H9 (cell line): ENCODE measurements at regions not wholly inside any gene's neighbourhood (a gene's known extent, or its start where the extent isn't known, plus 50 kb on each side); places are given as distances from the start of the nearest gene placed in this dataset.

Experiments
- DNase-seq: peaks from one replicate; pipeline ENCODE4 v3.0.0-alpha.2; 2017
- H2AFZ ChIP-seq: one replicate; pipeline ENCODE4 v1.6.1; 2013; ENCODE audit warnings: mild to moderate bottlenecking, low read length, control low read depth, moderate library complexity
- H2AK5ac ChIP-seq: 2 replicates; pipeline ENCODE4 v1.6.1; 2013; ENCODE audit warnings: low read length, control low read depth, mixed read lengths; ENCODE audit not compliant: insufficient read length
- H2BK120ac ChIP-seq: one replicate; pipeline ENCODE4 v1.6.1; 2013; ENCODE audit warnings: low read depth, mild to moderate bottlenecking, low read length, control low read depth, inconsistent platforms; ENCODE audit not compliant: poor library complexity, severe bottlenecking
- H2BK12ac ChIP-seq: 2 replicates; pipeline ENCODE4 v1.6.1; 2013; ENCODE audit warnings: low read length, control low read depth, mixed read lengths, low read depth; ENCODE audit not compliant: insufficient read length
- H2BK15ac ChIP-seq: 2 replicates; pipeline ENCODE4 v1.6.1; 2013; ENCODE audit warnings: low read depth, low read length, control low read depth
- H2BK20ac ChIP-seq: one replicate; pipeline ENCODE4 v1.6.1; 2013; ENCODE audit warnings: low read depth, mild to moderate bottlenecking, low read length, control low read depth, inconsistent platforms; ENCODE audit not compliant: poor library complexity, severe bottlenecking
- H2BK5ac ChIP-seq: 2 replicates; pipeline ENCODE4 v1.6.1; 2013; ENCODE audit warnings: low read length, control low read depth, mixed read lengths; ENCODE audit not compliant: insufficient read length
- H3K14ac ChIP-seq: 2 replicates; pipeline ENCODE4 v1.6.1; 2013; ENCODE audit warnings: low read length, control low read depth; ENCODE audit not compliant: insufficient read depth
- H3K18ac ChIP-seq: 2 replicates; pipeline ENCODE4 v1.6.1; 2013; ENCODE audit warnings: low read depth, mild to moderate bottlenecking, mixed read lengths, low read length, control low read depth; ENCODE audit not compliant: insufficient read length
- H3K23ac ChIP-seq: 2 replicates; pipeline ENCODE4 v1.6.1; 2013; ENCODE audit warnings: low read length, control low read depth, mixed read lengths, low read depth; ENCODE audit not compliant: insufficient read length
- H3K23me2 ChIP-seq: 2 replicates; pipeline ENCODE4 v1.6.1; 2013; ENCODE audit warnings: low read depth, mild to moderate bottlenecking, mixed read lengths, low read length, control low read depth; ENCODE audit not compliant: insufficient read length, poor library complexity, severe bottlenecking
- H3K27ac ChIP-seq: 2 replicates; pipeline ENCODE4 v1.5.1; 2013; ENCODE audit warnings: low read length, control low read depth, mixed read lengths, low read depth; ENCODE audit not compliant: insufficient read length
- H3K27me3 ChIP-seq: 2 replicates; pipeline ENCODE4 v1.6.1; 2013; ENCODE audit warnings: low read length, control low read depth, inconsistent platforms; ENCODE audit not compliant: insufficient read depth
- H3K4ac ChIP-seq: 2 replicates; pipeline ENCODE4 v1.6.1; 2013; ENCODE audit warnings: low read depth, mild to moderate bottlenecking, control low read depth, inconsistent platforms, low read length, moderate library complexity
- H3K4me1 ChIP-seq: 2 replicates; pipeline ENCODE4 v1.6.1; 2013; ENCODE audit warnings: low read length, control low read depth, inconsistent platforms; ENCODE audit not compliant: insufficient read depth
- H3K4me2 ChIP-seq: 2 replicates; pipeline ENCODE4 v1.6.1; 2013; ENCODE audit warnings: low read length, control low read depth, mixed read lengths; ENCODE audit not compliant: insufficient read length, insufficient read depth
- H3K56ac ChIP-seq: 2 replicates; pipeline ENCODE4 v1.6.1; 2013; ENCODE audit warnings: low read depth, mild to moderate bottlenecking, mixed read lengths, low read length, control low read depth; ENCODE audit not compliant: insufficient read length
- H3K79me1 ChIP-seq: 2 replicates; pipeline ENCODE4 v1.6.1; 2013; ENCODE audit warnings: low read depth, mild to moderate bottlenecking, moderate library complexity, low read length, control low read depth, inconsistent platforms; ENCODE audit not compliant: insufficient read depth, poor library complexity, severe bottlenecking
- H3K79me2 ChIP-seq: 2 replicates; pipeline ENCODE4 v1.6.1; 2013; ENCODE audit warnings: low read length, control low read depth, inconsistent platforms; ENCODE audit not compliant: insufficient read depth
- H3K9ac ChIP-seq: 2 replicates; pipeline ENCODE4 v1.6.1; 2013; ENCODE audit warnings: low read length, control low read depth, mixed read lengths; ENCODE audit not compliant: insufficient read length; ENCODE audit errors: extremely low read depth
- H3K9me3 ChIP-seq: one replicate; pipeline ENCODE4 v1.6.1; 2013; ENCODE audit warnings: low read depth, low read length, inconsistent platforms; ENCODE audit not compliant: control insufficient read depth
- H3T11ph ChIP-seq: one replicate; pipeline ENCODE4 v1.6.1; 2013; ENCODE audit warnings: mild to moderate bottlenecking, low read length, control low read depth, inconsistent platforms
- H4K20me1 ChIP-seq: one replicate; pipeline ENCODE4 v1.6.1; 2013; ENCODE audit not compliant: control insufficient read depth, insufficient read length, insufficient read depth
- H4K5ac ChIP-seq: 2 replicates; pipeline ENCODE4 v1.6.1; 2013; ENCODE audit warnings: low read depth, mild to moderate bottlenecking, mixed read lengths, low read length, control low read depth; ENCODE audit not compliant: insufficient read length
- H4K8ac ChIP-seq: replicated peaks from 2 replicates; pipeline ENCODE4 v1.6.1; 2013; ENCODE audit warnings: low read length, control low read depth, mixed read lengths, low read depth; ENCODE audit not compliant: insufficient read length
- H4K91ac ChIP-seq: 2 replicates; pipeline ENCODE4 v1.6.1; 2013; ENCODE audit warnings: low read depth, mild to moderate bottlenecking, moderate library complexity, mixed read lengths, low read length, control low read depth; ENCODE audit not compliant: insufficient read length
- H3K27ac Mint-ChIP-seq, 3 experiments: 2 replicates in 2 of 3; 3 replicates in 1 of 3; pipeline ENCODE4 v1.8.0; 2020 to 2021; ENCODE audit warnings: mixed read lengths in 3 of 3, mild to moderate bottlenecking in 1 of 3, moderate library complexity in 1 of 3
- H3K27me3 Mint-ChIP-seq: 2 replicates; pipeline ENCODE4 v1.8.0; 2021; ENCODE audit warnings: low read depth, mild to moderate bottlenecking, moderate library complexity, mixed read lengths
- H3K36me3 Mint-ChIP-seq, 3 experiments: 2 replicates in 2 of 3; 3 replicates in 1 of 3; pipeline ENCODE4 v1.8.0; 2020 to 2021; ENCODE audit warnings: low read depth in 3 of 3, mixed read lengths in 3 of 3; ENCODE audit not compliant: insufficient read depth in 1 of 3
- H3K4me1 Mint-ChIP-seq, 2 experiments: 2 replicates each; pipeline ENCODE4 v1.8.0; 2020; ENCODE audit warnings: mixed read lengths in 2 of 2
- H3K4me3 Mint-ChIP-seq, 2 experiments: 2 replicates in 1 of 2; 3 replicates in 1 of 2; pipeline ENCODE4 v1.8.0; 2020 to 2021; ENCODE audit warnings: mild to moderate bottlenecking in 2 of 2, mixed read lengths in 2 of 2, moderate library complexity in 1 of 2
- H3K9me3 Mint-ChIP-seq, 2 experiments: 2 replicates in 1 of 2; 3 replicates in 1 of 2; pipeline ENCODE4 v1.8.0; 2020; ENCODE audit warnings: mild to moderate bottlenecking in 2 of 2, mixed read lengths in 2 of 2, moderate library complexity in 1 of 2
- CTCF ChIP-seq: fragments of 200-600 bp; sonication (generic); conservative IDR thresholded peaks from 3 replicates; pipeline ENCODE4 v1.8.0; 2021; ENCODE audit warnings: antibody characterized with exemption, mild to moderate bottlenecking
- WGBS: extraction: QIAGEN DNeasy Blood & Tissue Kit; methylation state at CpG from one replicate; pipeline ENCODE4 v1.1.7; 2013; ENCODE audit warnings: missing lambda C conversion rate, low lambda C conversion rate, mixed read lengths; ENCODE audit not compliant: insufficient read length; ENCODE audit errors: extremely low coverage; 5-methylcytosine and 5-hydroxymethylcytosine counted together

GRCh38 chr3:166556955-166557354 is 719.7 kb upstream of the BCHE start:
- DNase-seq = no peak
- Histone ChIP-seq H2BK20ac (no peak overlapping the region), H3K9me3 (no peaks in the 10 kb centered on the region), H2BK15ac (no peak overlapping the region), H2BK120ac (no peak overlapping the region), H3K4ac (no peak overlapping the region), H2AK5ac (no peak overlapping the region), H3K18ac (no peak overlapping the region), H2BK12ac (no peak overlapping the region), H4K20me1 (no peaks in the 10 kb centered on the region), H3K4me2 (no peak overlapping the region), H3K79me1 (no peaks in the 10 kb centered on the region), H4K91ac (no peak overlapping the region), H3K79me2 (no peaks in the 10 kb centered on the region), H3K27me3 (no peaks in the 10 kb centered on the region), H3K14ac (no peak overlapping the region), H3K56ac (no peak overlapping the region), H3K23me2 (no peaks in the 10 kb centered on the region), H3K4me1 (no peaks in the 10 kb centered on the region), H2AFZ (no peak overlapping the region), H3T11ph (no peak overlapping the region), H4K8ac (no peak overlapping the region), H4K5ac (no peak overlapping the region), H3K27ac (no peak overlapping the region), H2BK5ac (no peak overlapping the region), H3K9ac (no peak overlapping the region), H3K23ac (no peak overlapping the region)
- no peaks in the 10 kb centered on the region for H3K36me3 Mint-ChIP-seq
- WGBS = no CpG with 5 or more reads among the region's 3 CpGs
- H3K4me3 Mint-ChIP-seq = no peak overlapping the region
- peaks cover 6 to 10% of the 10 kb centered on the region in 2 experiments for H3K4me1 Mint-ChIP-seq
- no peak for TF ChIP-seq CTCF
- no peak overlapping the region for H3K27ac Mint-ChIP-seq
- no peaks in the 10 kb centered on the region for H3K9me3 Mint-ChIP-seq
- no peaks in the 10 kb centered on the region for H3K27me3 Mint-ChIP-seq
